ENCODE measurements at regions not wholly inside any gene's neighbourhood (a gene's known extent, or its start where the extent isn't known, plus 50 kb on each side); places are given as distances from the start of the nearest gene placed in this dataset.
"Not testable (repeated sequence)": the region's sequence is repeated elsewhere in the genome, so short reads cannot be mapped to it uniquely, and the experiment has no call there.

DNA sequence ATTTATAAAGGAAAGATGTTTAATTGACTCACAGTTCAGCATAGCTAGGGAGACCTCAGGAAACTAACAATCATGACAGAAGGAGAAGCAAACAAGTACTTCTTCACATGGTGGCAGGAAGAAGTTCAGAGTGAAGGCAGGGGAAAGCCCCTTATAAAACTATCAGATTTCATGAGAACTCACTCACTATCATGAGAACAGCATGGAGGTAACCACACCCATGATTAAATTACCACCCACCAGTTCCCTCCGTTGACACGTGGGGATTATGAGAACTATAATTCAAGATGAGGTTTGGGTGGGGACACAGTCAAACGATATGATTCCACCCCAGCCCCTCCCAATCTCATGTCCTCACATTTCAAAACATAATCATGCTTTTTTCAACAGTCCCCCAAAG, 124.2 kb upstream of the PCGF5 start:
- no peak overlapping the region for H3K4me3 ChIP-seq
- peaks cover 0 to 14% (median 0%) of the 10 kb centered on the region in 4 donors for H3K9me3 ChIP-seq
- H3K36me3 ChIP-seq = no peaks in the 10 kb centered on the region
- H3K4me1 ChIP-seq = no peaks in the 10 kb centered on the region
- H3K27ac ChIP-seq = no peak overlapping the region
- intact Hi-C loops (cut with DNase I) = no loop called here
- 14 to 46% methylated on average over 3 of the region's 3 CpGs for WGBS, 2 donors
- DNase-seq = no peak
- H3K27me3 ChIP-seq = no peaks in the 10 kb centered on the region
- TF ChIP-seq, protein P1, sequence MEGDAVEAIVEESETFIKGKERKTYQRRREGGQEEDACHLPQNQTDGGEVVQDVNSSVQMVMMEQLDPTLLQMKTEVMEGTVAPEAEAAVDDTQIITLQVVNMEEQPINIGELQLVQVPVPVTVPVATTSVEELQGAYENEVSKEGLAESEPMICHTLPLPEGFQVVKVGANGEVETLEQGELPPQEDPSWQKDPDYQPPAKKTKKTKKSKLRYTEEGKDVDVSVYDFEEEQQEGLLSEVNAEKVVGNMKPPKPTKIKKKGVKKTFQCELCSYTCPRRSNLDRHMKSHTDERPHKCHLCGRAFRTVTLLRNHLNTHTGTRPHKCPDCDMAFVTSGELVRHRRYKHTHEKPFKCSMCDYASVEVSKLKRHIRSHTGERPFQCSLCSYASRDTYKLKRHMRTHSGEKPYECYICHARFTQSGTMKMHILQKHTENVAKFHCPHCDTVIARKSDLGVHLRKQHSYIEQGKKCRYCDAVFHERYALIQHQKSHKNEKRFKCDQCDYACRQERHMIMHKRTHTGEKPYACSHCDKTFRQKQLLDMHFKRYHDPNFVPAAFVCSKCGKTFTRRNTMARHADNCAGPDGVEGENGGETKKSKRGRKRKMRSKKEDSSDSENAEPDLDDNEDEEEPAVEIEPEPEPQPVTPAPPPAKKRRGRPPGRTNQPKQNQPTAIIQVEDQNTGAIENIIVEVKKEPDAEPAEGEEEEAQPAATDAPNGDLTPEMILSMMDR (IDR thresholded peaks at IDR 0.05) = no peak
- TF ChIP-seq POLR2AphosphoS5 (IDR thresholded peaks at IDR 0.05) = no peak
- TF ChIP-seq POLR2A (IDR thresholded peaks at IDR 0.05) = no peak
- TF ChIP-seq EP300 (IDR thresholded peaks at IDR 0.05) = no peak

DNA sequence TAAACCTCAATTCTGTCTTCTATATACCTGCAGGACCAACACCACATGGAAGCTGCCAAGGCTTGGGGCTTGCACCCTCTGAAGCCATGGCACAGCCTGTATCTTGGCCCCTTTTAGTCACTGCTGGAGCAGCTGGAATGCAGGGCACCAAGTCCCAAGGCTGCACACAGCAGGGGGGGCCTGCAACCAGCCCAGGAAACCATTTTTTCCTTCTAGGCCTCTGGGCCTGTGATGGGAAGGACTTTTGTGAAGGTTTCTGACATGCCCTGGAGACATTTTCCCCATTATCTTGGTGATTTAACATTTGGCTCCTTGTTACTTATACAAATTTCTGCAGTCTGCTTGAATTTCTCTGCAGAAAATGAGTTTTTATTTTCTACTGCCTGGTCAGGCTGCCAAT, 123.2 kb upstream of the PCGF5 start:
- Histone ChIP-seq H3K27me3 (no peaks in the 10 kb centered on the region), H3K4me1 (no peaks in the 10 kb centered on the region), H3K9me3 (peaks cover 0 to 14% (median 0%) of the 10 kb centered on the region in 4 donors), H3K36me3 (no peaks in the 10 kb centered on the region), H3K4me3 (no peak overlapping the region), H3K27ac (no peak overlapping the region)
- no peak for DNase-seq
- TF ChIP-seq POLR2AphosphoS5 (IDR thresholded peaks at IDR 0.05) = no peak
- TF ChIP-seq POLR2A (IDR thresholded peaks at IDR 0.05) = no peak
- TF ChIP-seq EP300 (IDR thresholded peaks at IDR 0.05) = no peak
- TF ChIP-seq, protein P1 (IDR thresholded peaks at IDR 0.05) = no peak
- intact Hi-C loops (cut with DNase I) = no loop called here

DNA sequence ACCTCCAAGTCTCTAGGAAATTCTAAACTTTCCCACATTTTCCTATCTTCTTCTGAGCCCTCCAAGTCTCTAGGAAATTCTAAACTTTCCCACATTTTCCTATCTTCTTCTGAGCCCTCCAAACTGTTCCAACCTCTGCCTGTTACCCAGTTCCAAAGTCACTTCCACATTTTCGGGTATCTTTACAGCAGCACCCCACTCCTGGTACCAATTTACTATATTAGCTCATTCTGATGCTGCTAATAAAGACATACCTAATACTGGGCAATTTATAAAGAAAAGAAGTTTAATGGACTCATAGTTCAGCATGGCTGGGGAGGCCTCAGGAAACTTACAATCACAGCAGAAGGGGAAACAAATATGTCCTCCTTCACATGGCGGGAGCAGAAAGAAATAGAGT, 122.4 kb upstream of the PCGF5 start:
- H3K4me1 ChIP-seq; H3K27me3 ChIP-seq; H3K27ac ChIP-seq; H3K4me3 ChIP-seq; H3K36me3 ChIP-seq; intact Hi-C loops (cut with DNase I); DNase-seq: not testable (repeated sequence)
- H3K9me3 ChIP-seq = peaks cover 0 to 14% (median 0%) of the 10 kb centered on the region in 4 donors
- WGBS, 2 donors = 95 to 96% methylated on average over 2 of the region's 2 CpGs

DNA sequence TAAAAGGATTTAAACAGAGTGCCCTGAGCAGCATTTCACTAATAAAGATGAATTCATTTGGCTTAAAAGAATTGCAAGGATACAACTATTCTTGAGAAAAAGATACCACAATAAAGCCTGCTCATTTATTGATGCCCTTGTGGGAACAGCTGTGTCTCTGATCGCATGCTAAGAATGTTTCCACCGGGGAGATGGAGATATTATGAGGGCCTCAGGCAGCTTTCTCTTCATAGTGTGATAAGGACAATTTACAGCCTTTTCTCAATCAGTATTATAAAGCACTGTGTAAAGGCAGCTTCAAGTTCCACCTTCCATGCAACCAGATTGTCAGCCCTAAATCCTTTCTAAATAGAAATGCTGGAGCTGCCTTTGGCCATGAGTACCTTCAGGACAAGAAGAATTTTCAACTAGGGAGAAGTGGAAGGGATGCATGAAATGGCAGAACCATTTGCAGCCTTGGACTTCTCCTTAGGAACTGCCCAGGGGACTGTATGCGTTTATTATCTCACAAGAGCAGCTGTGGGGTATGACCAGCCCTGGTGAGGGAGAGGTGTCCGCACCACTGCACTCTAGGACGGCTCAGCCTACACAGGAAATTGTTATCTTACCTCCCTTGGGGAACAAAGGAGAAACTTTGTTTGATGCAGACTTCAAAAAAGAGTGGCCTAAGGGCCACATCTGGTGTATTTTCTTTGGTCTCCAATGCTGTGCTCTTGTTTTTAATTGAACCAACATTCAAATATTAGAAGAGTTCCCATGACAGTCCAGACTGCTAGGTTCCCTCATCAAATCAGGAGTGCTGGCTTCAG, 116.9 kb upstream of the PCGF5 start:
- no peak overlapping the region for H3K27ac ChIP-seq

DNA sequence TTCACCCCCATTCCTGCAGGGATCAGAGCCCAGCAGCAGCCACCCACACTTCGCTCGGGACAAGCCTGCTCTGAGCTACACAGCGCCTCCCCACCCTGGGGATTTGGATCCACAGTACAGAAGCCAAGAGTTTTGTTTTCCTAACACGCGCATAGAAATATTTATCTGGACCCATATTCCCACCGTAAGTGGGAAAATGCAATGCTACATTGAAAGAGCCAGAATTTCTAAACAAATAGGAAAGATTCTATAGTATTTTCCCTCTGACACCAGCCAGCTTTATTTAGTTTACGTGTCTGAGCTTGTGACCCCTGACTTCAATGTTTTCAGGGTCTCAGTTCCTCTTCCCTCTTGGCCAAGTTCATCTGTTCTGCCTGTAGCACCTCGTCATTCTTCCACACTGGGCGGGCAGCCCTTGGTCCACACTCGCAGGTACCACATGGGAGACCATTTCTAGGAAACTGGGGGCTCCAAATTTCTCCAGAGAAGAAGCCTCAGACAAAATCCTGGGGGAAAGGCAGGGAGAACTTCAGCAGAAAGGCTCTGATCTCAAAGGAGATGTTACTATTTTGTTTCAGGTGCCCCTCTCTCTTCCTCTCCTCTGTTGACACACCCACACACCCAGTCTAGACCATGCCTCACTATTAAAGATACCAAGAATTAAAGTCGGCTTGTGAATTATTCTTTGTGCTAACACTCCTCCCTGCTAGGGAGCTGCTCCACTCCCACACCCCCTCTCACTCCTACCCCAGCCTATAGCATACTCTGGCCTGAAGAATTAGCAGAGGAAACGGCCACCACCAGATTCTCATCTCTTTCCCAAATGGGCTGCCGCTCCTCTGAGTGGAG, 116.0 kb upstream of the PCGF5 start:
- intact Hi-C loops (cut with DNase I) = no loop called here
- whole genome bisulfite sequencing, 2 donors = 71 to 77% methylated on average over 13 of the region's 13 CpGs
- Histone ChIP-seq H3K36me3 (no peaks in the 10 kb centered on the region), H3K4me1 (no peaks in the 10 kb centered on the region), H3K27me3 (no peaks in the 10 kb centered on the region), H3K9me3 (no peaks in the 10 kb centered on the region), H3K4me3 (no peak overlapping the region), H3K27ac (no peak overlapping the region)
- no peak for TF ChIP-seq POLR2AphosphoS5 (IDR thresholded peaks at IDR 0.05)
- TF ChIP-seq POLR2A (IDR thresholded peaks at IDR 0.05) = no peak
- no peak for TF ChIP-seq EP300 (IDR thresholded peaks at IDR 0.05)
- TF ChIP-seq, protein P1 (IDR thresholded peaks at IDR 0.05) = no peak
- no peak for DNase-seq

More for the DNA sequence above, 116.9 kb upstream of the PCGF5 start:
- Histone ChIP-seq H3K4me1 (no peaks in the 10 kb centered on the region), H3K36me3 (no peaks in the 10 kb centered on the region), H3K4me3 (no peak overlapping the region), H3K9me3 (no peaks in the 10 kb centered on the region), H3K27me3 (no peaks in the 10 kb centered on the region)
- intact Hi-C loops (cut with DNase I) = no loop called here
- 48 to 63% methylated on average over 5 of the region's 5 CpGs for WGBS, 2 donors
- TF ChIP-seq POLR2AphosphoS5 (IDR thresholded peaks at IDR 0.05) (no peak), POLR2A (IDR thresholded peaks at IDR 0.05) (no peak), EP300 (IDR thresholded peaks at IDR 0.05) (no peak)
- TF ChIP-seq, protein P1 (IDR thresholded peaks at IDR 0.05) = no peak
- no peak for DNase-seq

Measured in sigmoid colon (tissue), 6 donors.